Stimulated activated CD4-positive, alpha-beta T cell treated with anti-CD3 and anti-CD28 coated beads, Interleukin-1b, Interleukin-23, amount 100 ng/mL, for 4 hours (primary cell): ENCODE measurements at regions not wholly inside any gene's neighbourhood (a gene's known extent, or its start where the extent isn't known, plus 50 kb on each side); places are given as distances from the start of the nearest gene placed in this dataset.

ENCODE experiments used
- DNase-seq, 2 donors: peaks; one replicate each; pipeline ENCODE4 v3.0.0-alpha.2; 2020; ENCODE audit warnings: low read depth in 2 of 2

DNA sequence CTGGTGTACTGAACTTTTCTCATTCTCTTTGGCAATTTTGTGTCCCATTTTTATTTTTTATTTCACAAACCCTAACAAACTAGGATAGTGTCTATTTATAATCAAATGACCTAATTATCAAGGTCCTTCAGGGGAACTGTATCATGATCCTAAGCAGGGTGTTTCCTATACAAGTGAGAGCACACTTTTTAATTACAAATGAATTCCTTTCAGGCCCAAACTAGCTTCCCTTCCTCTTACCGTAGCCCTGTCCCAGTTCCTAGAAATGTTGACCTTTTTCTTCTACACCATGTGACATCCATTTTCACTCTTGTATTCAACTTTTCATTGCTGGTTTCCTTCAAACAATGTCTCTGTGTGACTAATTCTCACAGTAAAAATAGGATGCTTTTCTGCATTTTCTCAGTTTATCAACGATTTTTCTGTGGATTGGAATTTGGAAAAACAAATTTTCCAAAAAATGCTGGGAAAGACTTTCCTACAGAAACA is 411.4 kb downstream of the CCDC91 start:
- no peak for DNase-seq

GRCh38 chr12:28602786-28603185 is 412.5 kb downstream of the CCDC91 start:
- DNase-seq, result no peak

- DNase-seq, result no peak
Observed at GRCh38 chr12:28603239-28603638, 413.0 kb downstream of the CCDC91 start.

GRCh38 chr12:28603801-28604200 is 413.5 kb downstream of the CCDC91 start:
- no peak for DNase-seq

GRCh38 chr12:28604240-28604639 is 414.0 kb downstream of the CCDC91 start:
- no peak for DNase-seq

GRCh38 chr12:28606967-28607557 is 416.8 kb downstream of the CCDC91 start:
- DNase-seq, result no peak

GRCh38 chr12:28610401-28611114 is 420.3 kb downstream of the CCDC91 start:
- DNase-seq, result no peak

- DNase-seq, result no peak
Observed at GRCh38 chr12:28611115-28611435, 420.8 kb downstream of the CCDC91 start.

DNA sequence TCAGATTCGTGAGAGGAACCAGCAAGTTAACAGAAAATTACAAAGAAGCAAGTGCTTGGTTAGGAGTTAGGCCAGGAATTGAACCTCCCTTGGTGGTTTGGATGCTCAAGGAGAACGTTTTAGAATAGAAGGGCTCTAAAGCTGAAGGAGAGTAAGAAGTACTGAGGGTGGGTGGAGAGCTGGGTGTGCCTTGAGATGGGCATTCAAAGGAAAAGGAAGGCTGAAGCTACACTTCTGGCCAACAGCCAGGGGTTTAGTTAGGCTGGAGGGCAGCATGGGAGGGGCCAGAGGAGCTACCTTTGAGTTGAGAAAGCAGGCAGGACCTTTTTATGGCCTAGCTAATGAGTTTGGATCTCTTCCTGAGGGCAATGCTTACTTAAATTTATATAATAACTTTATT is 421.2 kb downstream of the CCDC91 start:
- DNase-seq, result no peak

- DNase-seq, result no peak
Observed at GRCh38 chr12:28618171-28618570, 427.9 kb downstream of the CCDC91 start.

DNA sequence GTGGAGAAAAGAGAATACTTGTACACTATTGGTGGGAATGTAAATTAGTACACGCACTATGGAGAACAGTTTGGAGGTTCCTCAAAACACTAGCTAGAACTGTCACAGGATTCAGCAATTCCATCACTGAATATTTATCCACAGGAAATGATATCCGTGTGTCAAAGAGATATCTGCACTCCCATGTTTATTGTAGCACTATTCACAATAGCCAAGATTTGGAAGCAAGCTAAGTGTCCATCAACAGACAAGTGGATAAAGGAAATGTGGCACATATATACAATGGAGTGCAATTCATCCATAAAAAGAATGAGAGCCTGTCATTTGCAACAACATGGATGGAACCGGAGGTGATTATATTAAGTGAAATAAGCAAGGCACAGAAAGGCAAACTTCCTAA is 428.5 kb downstream of the CCDC91 start:
- DNase-seq, result no peak

DNA sequence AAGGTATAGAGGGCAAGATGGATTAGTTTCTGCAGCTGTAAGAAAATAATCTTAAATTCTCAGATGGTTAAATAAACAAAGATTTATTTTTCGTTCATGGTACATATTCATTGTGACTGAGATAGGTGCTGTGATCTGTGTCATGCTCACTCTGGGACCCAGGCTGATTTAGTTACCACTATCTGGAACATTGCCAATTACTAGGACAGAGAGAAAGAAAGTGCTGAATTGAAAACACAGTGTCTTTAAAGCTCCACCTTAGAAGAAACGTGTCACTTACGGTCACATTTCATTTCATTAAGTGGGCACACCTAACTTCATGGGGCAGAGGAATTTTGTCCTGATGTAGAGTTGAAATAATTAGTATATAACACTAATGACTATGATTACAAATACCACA is 430.0 kb downstream of the CCDC91 start:
- DNase-seq, result no peak

GRCh38 chr12:28622406-28622805 is 432.1 kb downstream of the CCDC91 start:
- DNase-seq, result no peak

- DNase-seq, result no peak
Observed at GRCh38 chr12:28626504-28626903, 436.2 kb downstream of the CCDC91 start.

- no peak for DNase-seq
Observed at GRCh38 chr12:28629691-28630090, 439.4 kb downstream of the CCDC91 start.

DNA sequence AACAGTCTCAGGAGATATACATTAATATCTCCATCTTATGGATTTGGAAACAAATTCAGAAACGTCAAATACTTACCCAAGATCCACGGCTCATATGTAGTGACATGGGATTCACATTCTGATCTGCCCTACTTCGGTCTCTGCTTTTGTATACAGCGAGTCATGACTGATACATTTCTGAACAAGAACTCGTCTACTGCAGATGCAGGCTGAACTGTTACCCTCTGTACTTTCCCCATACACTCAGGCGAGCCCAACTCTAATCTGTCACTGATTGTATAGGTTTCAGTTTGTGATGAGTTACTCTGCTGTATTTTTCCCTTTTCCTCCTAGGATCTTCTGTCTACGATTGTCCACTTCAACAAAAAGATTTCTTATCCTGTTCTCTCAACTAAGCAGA is 441.6 kb downstream of the CCDC91 start:
- DNase-seq, result no peak

- no peak for DNase-seq
Observed at GRCh38 chr12:28640519-28640918, 450.3 kb downstream of the CCDC91 start.

- no peak for DNase-seq
Observed at GRCh38 chr12:28645436-28645835, 455.2 kb downstream of the CCDC91 start.

DNA sequence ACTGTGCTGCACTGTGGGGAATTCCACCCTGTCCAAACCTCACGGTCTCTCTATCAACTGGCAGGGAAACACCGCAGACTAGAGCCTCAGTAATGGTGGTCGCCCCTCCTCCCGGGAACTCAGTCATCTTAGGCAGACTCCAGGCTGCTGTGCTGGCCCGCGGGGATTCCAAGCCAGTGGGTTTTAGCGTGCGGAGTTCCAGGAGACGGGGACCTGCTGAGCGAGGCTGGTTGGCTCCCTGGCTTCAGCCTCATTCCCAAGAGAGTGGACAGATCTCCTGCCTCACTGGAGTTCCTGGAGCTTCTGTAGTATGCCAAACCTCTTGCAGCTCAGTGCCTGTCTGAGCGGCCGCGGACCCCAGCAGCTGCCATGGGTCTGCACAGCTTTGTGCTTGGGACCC is 455.6 kb downstream of the CCDC91 start:
- no peak for DNase-seq

DNA sequence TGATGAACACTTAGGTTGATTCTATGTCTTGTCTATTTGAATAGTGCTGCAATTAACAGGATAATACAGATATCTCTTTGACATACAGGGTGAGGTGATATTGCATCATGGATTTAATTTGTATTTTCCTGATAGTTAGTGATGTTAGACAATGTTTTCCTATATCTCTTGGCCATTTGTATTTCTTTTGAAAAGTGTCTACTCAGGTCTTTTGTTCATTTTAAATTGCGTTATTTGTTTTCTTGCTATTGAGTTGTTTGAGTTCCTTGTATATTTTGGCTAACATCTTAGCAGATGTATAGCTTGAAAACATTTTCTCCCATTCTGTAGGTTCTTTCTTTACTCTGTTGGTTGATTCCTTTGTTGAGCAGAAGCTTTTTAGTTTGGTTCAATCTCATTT is 460.6 kb downstream of the CCDC91 start:
- no peak for DNase-seq

GRCh38 chr12:28652239-28652638 is 462.0 kb downstream of the CCDC91 start:
- DNase-seq, result no peak

GRCh38 chr12:28681980-28682379 is 467.1 kb upstream of the FAR2 start:
- no peak for DNase-seq

DNA sequence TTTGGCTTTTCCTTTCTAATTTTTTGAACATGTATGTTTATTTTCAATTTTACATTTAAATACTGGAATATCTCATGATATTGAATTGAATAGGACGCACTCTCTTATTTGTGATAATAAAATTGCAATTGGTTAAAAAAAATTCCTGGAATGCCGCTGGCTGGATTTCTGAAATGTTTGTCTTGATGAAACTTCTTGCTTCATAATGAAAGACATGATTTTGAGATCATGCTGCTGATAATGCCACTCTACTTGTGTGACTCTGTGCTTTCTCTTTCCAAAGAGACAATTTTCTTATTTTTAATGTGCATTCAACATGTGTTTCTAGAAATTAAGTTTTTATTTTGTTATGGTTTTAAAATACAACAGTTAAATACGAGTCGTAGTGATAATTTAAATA is 465.7 kb upstream of the FAR2 start:
- DNase-seq, result no peak
